Stomach smooth muscle (tissue), 2 donors: ENCODE measurements at regions not wholly inside any gene's neighbourhood (a gene's known extent, or its start where the extent isn't known, plus 50 kb on each side); places are given as distances from the start of the nearest gene placed in this dataset.

Experiments
- H3K27ac ChIP-seq: one replicate; pipeline ENCODE4 v1.7.0; 2013; ENCODE audit warnings: mild to moderate bottlenecking, low read length, inconsistent platforms
- H3K27me3 ChIP-seq, 2 donors: one replicate each; pipeline ENCODE4 v1.7.0; 2013; ENCODE audit warnings: low read length in 2 of 2; ENCODE audit not compliant: insufficient read depth in 2 of 2, control insufficient read depth in 1 of 2
- H3K36me3 ChIP-seq, 2 donors: one replicate each; pipeline ENCODE4 v1.7.0; 2013; ENCODE audit warnings: low read length in 2 of 2; ENCODE audit not compliant: control insufficient read depth in 2 of 2, insufficient read depth in 2 of 2
- H3K4me1 ChIP-seq: one replicate; pipeline ENCODE4 v1.7.0; 2013; ENCODE audit warnings: low read length; ENCODE audit not compliant: control insufficient read depth, insufficient read depth
- H3K4me3 ChIP-seq, 2 donors: one replicate each; pipeline ENCODE4 v1.7.0; 2013; ENCODE audit warnings: low read length in 2 of 2
- H3K9ac ChIP-seq, 2 donors: one replicate each; pipeline ENCODE4 v1.7.0; 2013; ENCODE audit warnings: low read length in 2 of 2, mild to moderate bottlenecking in 1 of 2
- H3K9me3 ChIP-seq, 2 donors: one replicate each; pipeline ENCODE4 v1.7.0; 2013; ENCODE audit warnings: low read length in 2 of 2; ENCODE audit not compliant: control insufficient read depth in 2 of 2
- donor health status: healthy.
- donor health status: Pancreatic carcinoma.

DNA sequence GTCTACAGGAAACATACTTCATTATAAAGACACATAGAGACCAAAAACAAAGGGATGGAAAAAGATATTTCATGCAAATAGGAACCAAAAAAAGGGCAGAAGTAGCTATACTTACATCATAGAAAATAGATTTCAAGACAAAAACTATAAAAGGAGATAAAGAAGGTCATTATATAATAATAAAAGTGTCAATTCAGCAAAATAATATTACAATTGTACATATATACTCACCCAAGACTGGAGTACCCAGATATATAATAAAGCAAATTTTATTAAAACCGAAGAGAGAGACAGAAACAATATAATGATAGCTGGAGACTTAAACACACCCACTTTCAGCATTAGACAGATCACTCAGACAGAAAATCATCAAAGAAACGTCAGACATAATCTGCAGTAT is 546.3 kb downstream of the PRDM9 start:
- no peaks in the 10 kb centered on the region for H3K36me3 ChIP-seq
- H3K4me1 ChIP-seq, result no peaks in the 10 kb centered on the region

DNA sequence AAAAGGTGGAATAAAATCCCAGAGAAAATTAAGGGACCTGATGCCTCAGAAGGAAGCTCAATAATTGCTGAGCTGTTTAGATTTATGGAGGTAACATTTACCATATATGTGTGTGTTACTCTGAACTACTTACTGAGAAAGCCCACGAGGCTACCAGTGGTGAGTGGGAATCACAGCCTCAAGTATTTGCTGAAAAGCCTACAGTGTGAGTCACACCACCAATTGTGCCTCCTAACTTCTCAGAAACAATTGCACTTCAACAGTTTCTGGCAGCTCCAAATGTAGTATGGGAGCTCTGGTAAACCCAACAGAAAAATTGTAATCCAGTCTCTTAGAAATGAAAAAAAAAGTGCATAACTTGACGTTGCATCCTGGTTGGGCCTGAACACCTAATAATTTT is 551.6 kb downstream of the PRDM9 start:
- Histone ChIP-seq H3K27ac (no peak overlapping the region), H3K27me3 (no peaks in the 10 kb centered on the region), H3K4me1 (no peaks in the 10 kb centered on the region), H3K4me3 (no peak overlapping the region), H3K9ac (no peak overlapping the region), H3K9me3 (peaks cover 0 to 2% of the 10 kb centered on the region in 2 donors), H3K36me3 (no peaks in the 10 kb centered on the region)

More for the DNA sequence above, 546.3 kb downstream of the PRDM9 start:
- H3K9ac ChIP-seq, result no peak overlapping the region
- H3K4me3 ChIP-seq, result no peak overlapping the region
- H3K27me3 ChIP-seq, result no peaks in the 10 kb centered on the region
- H3K9me3 ChIP-seq, result no peaks in the 10 kb centered on the region
- no peak overlapping the region for H3K27ac ChIP-seq

GRCh38 chr5:24059716-24060115 is 552.3 kb downstream of the PRDM9 start:
- Histone ChIP-seq H3K27ac (no peak overlapping the region), H3K27me3 (no peaks in the 10 kb centered on the region), H3K9me3 (peaks cover 0 to 2% of the 10 kb centered on the region in 2 donors), H3K36me3 (no peaks in the 10 kb centered on the region), H3K4me1 (no peaks in the 10 kb centered on the region), H3K4me3 (no peak overlapping the region), H3K9ac (no peak overlapping the region)

DNA sequence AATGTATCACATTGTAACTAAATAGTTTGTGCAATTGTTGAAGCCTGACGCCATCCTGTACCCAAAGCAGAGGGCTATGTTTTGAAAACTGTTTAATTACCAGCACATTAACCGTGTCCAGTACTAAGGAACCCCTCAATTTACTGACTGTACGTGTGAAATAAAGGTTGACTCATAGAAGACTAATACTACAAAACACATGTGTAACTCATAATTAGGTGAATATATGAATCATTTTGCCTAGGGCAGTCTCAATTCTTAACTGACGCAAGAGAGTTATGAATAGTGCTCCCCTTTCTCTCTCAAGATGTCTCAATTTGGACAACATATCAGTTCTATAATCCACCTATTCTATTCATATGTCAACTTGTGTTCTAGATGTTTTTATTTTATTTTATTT is 558.4 kb downstream of the PRDM9 start:
- no peak overlapping the region for H3K4me3 ChIP-seq
- H3K27me3 ChIP-seq, result no peaks in the 10 kb centered on the region
- no peak overlapping the region for H3K27ac ChIP-seq

DNA sequence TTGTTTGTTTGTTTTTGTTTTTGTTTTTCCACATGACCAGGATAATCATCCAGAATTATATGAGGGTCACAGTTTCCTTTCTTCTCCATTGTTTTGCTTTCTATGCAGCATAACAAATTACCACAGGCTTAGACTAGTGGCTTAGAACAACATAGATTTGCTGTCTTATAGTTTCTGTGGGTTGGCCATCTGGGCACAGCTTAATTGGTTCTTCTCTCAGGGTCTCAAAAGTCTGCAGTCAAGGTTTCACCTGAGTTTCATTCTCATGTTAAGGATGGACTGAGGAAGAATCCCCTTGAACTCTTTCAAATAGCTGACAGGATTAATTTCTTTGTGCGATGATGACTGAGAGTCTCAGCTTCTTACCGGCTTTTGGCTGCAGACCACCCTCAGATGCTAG is 559.8 kb downstream of the PRDM9 start:
- Histone ChIP-seq H3K9me3 (no peaks in the 10 kb centered on the region), H3K27me3 (no peaks in the 10 kb centered on the region), H3K27ac (no peak overlapping the region), H3K4me1 (no peaks in the 10 kb centered on the region), H3K36me3 (no peaks in the 10 kb centered on the region), H3K4me3 (no peak overlapping the region), H3K9ac (no peak overlapping the region)

More for the DNA sequence above, 558.4 kb downstream of the PRDM9 start:
- Histone ChIP-seq H3K36me3 (no peaks in the 10 kb centered on the region), H3K9me3 (no peaks in the 10 kb centered on the region), H3K9ac (no peak overlapping the region), H3K4me1 (no peaks in the 10 kb centered on the region)

DNA sequence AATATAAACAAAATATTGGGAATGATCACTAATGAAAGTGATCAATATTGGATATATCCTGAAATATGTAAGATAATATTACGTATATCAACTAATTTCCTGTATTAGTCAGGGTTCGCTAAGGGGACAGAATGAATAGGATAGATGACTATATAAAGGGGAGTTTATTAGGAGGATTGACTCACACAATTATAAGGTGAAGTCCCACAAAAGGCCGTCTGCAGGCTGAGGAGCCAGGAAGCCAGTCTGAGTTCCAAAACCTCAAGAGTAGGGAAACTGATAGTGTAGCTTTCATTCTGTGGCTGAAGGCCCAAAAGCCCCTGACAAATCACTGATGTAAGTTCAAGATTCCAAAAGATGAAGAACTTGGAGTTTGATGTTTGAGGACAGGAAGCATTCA is 561.1 kb downstream of the PRDM9 start:
- Histone ChIP-seq H3K36me3 (no peaks in the 10 kb centered on the region), H3K9ac (no peak overlapping the region)

GRCh38 chr5:24073107-24073506 is 565.7 kb downstream of the PRDM9 start:
- no peak overlapping the region for H3K27ac ChIP-seq
- no peaks in the 10 kb centered on the region for H3K4me1 ChIP-seq
- H3K36me3 ChIP-seq, result no peaks in the 10 kb centered on the region
- no peak overlapping the region for H3K9ac ChIP-seq
- no peak overlapping the region for H3K4me3 ChIP-seq
- no peaks in the 10 kb centered on the region for H3K27me3 ChIP-seq
- no peaks in the 10 kb centered on the region for H3K9me3 ChIP-seq

More for the DNA sequence above, 561.1 kb downstream of the PRDM9 start:
- Histone ChIP-seq H3K27ac (no peak overlapping the region), H3K27me3 (no peaks in the 10 kb centered on the region), H3K4me3 (no peak overlapping the region), H3K4me1 (no peaks in the 10 kb centered on the region), H3K9me3 (no peaks in the 10 kb centered on the region)

DNA sequence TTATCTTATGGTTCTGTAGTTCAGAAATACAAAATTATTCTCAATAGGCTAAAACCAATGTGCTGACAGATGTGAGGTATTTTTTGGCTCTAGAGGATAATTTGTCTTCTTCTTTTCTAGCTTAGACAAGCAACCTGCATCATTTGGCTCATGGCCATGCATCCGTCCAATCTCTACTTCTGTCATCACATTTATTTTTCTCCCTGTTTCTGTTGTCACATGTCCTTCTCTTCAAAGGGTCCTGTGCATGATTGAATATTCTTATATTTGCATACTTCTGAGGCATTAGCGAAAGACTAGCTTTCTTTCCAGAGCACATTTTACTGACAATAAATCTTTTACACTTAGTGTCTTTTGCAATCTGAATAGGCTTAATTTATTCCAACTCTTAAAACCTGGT is 564.7 kb downstream of the CDH10 start:
- Histone ChIP-seq H3K4me3 (no peak overlapping the region), H3K9ac (no peak overlapping the region), H3K27me3 (no peaks in the 10 kb centered on the region), H3K27ac (no peak overlapping the region), H3K36me3 (no peaks in the 10 kb centered on the region), H3K9me3 (no peaks in the 10 kb centered on the region), H3K4me1 (no peaks in the 10 kb centered on the region)

DNA sequence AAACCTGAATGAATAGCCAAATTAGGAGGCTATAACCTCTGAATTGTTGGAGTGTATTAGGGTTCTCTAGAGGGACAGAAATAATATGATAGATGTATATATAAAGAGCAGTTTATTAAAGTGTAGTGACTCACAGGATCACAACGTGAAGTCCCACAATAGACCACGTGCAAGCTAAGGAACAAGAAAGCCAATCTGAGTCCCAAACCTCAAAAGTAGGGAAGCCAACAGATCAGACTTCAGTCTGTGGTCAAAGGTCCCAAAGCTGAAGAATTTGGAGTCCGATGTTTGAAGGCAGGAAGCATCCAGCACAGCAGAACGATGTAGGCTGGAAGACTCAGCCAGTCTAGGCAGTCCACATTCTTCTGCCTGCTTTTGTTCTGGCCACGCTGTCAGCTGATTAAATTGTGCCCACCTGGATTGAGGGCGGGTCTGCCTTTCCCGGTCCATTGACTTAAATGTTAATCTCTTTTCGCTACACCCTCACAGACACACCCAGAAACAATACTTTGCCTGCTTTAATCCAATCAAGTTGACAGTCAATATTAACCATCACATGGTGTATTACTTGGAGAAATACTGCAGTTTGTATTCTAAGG is 550.6 kb downstream of the CDH10 start:
- Histone ChIP-seq H3K36me3 (no peaks in the 10 kb centered on the region), H3K4me3 (no peak overlapping the region), H3K4me1 (no peaks in the 10 kb centered on the region), H3K9ac (no peak overlapping the region), H3K27me3 (no peaks in the 10 kb centered on the region), H3K9me3 (no peaks in the 10 kb centered on the region), H3K27ac (no peak overlapping the region)

GRCh38 chr5:24102010-24102409 is 542.8 kb downstream of the CDH10 start:
- H3K36me3 ChIP-seq, result no peaks in the 10 kb centered on the region
- no peaks in the 10 kb centered on the region for H3K27me3 ChIP-seq
- no peaks in the 10 kb centered on the region for H3K4me1 ChIP-seq
- H3K9me3 ChIP-seq, result no peaks in the 10 kb centered on the region
- H3K9ac ChIP-seq, result no peak overlapping the region
- H3K27ac ChIP-seq, result no peak overlapping the region
- H3K4me3 ChIP-seq, result no peak overlapping the region

DNA sequence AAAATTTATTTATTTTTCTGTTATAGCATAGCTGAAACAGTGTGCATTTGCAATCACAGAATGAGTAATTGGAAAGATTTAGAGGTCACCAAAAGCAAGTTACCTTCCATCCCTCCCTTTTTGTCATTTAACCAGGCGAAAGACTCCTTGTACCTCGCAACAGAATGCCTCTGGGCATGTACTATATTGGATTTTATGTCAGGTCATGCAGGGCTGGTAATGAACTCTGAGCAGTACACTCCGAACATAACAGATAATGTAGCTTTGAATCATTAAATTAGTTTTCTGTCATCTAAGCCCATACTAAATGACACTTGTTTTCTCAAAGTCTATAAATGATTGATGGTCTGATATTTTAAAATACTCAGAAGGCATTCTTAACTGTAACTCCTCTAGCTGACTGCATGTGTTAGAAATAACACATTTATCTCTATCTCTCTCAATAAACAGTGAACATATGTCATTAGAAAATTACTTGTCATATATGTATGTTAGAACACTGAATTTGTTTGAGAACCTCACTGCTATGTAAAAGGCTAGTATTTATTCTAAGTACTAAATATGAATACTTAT is 541.2 kb downstream of the CDH10 start:
- Histone ChIP-seq H3K27me3 (no peaks in the 10 kb centered on the region), H3K36me3 (no peaks in the 10 kb centered on the region), H3K9me3 (no peaks in the 10 kb centered on the region), H3K4me1 (no peaks in the 10 kb centered on the region), H3K4me3 (no peak overlapping the region), H3K9ac (no peak overlapping the region), H3K27ac (no peak overlapping the region)
